GM12892 (cell line): ENCODE measurements at regions not wholly inside any gene's neighbourhood (a gene's known extent, or its start where the extent isn't known, plus 50 kb on each side); places are given as distances from the start of the nearest gene placed in this dataset.

Source experiments
- POLR2A ChIP-seq: IDR thresholded peaks from 2 replicates; pipeline ENCODE4 v1.6.1; 2011; ENCODE audit warnings: low read depth, low read length, control low read depth
- POLR2AphosphoS5 ChIP-seq: IDR thresholded peaks from 2 replicates; pipeline ENCODE4 v1.6.1; 2011; ENCODE audit warnings: low read depth, low read length, control low read depth

DNA sequence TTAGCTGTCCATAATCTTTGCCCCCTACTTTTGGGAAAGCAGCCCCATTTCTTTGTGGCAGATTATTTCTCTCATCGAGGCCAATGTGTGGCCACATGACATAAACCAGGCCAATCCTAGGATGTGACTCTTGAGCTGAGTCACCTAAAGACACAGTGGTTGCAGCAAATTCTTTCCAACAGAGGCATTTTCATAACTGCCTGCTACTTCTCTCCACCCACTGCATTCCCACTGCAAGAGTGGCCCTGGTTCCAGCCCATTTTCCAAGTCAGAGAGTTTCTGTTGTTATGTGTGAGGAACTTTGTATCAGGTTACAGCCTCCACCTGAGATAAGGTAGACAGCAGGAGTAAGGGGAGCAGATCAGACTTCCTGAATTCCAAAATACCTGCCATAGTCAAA lies 195.2 kb downstream of the RGS9 start:
- TF ChIP-seq POLR2AphosphoS5 (no peak), POLR2A (no peak)
